ENCODE measurements at regions not wholly inside any gene's neighbourhood (a gene's known extent, or its start where the extent isn't known, plus 50 kb on each side); places are given as distances from the start of the nearest gene placed in this dataset.

GRCh38 chr3:181888234-181888633 is 176.5 kb downstream of the SOX2 start:
- Histone ChIP-seq H3K27me3 (no peaks in the 10 kb centered on the region), H3K36me3 (no peaks in the 10 kb centered on the region), H3K4me1 (peaks cover 13% of the 10 kb centered on the region), H3K9me3 (no peaks in the 10 kb centered on the region), H3K4me3 (no peak overlapping the region), H3K27ac (no peak overlapping the region)
- 61% methylated on average over 3 of the region's 3 CpGs for WGBS
- no peak for DNase-seq (ENCODE audit: low spot score in 2 of 2)
- TF ChIP-seq CTCF (IDR thresholded peaks at IDR 0.05) (no peak), POLR2A (IDR thresholded peaks at IDR 0.05) (no peak), POLR2AphosphoS5 (IDR thresholded peaks at IDR 0.05) (no peak), EP300 (IDR thresholded peaks at IDR 0.05) (no peak)

DNA sequence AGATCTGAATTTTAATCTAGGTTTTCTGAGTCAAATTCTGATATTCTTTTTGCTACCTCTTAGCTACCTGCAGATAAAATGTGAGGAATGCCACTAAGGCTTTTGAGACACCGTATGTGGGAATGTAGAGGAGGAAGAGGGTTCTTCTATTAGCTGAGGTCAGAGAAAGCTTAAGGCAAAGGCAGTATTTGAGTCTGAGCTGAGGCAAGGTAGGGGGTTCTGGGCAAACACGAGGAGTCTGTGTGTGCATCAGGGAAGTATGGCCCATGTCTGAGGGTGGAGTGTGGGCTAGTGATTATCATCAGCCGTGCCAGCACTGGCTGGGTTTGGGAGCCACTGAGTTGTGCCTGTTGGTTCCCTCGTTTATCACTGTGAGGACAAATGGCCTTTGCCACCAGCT is 181.1 kb downstream of the SOX2 start:
- H3K4me3 ChIP-seq, result no peak overlapping the region
- no peaks in the 10 kb centered on the region for H3K36me3 ChIP-seq
- H3K9me3 ChIP-seq, result no peaks in the 10 kb centered on the region
- peaks cover 5% of the 10 kb centered on the region for H3K4me1 ChIP-seq
- DNase-seq (ENCODE audit: low spot score in 2 of 2), result no peak
- H3K27ac ChIP-seq, result no peak overlapping the region
- 54% methylated on average over 4 of the region's 4 CpGs for WGBS
- TF ChIP-seq POLR2AphosphoS5 (IDR thresholded peaks at IDR 0.05) (no peak), POLR2A (IDR thresholded peaks at IDR 0.05) (no peak), CTCF (IDR thresholded peaks at IDR 0.05) (no peak), EP300 (IDR thresholded peaks at IDR 0.05) (no peak)
- no peaks in the 10 kb centered on the region for H3K27me3 ChIP-seq

GRCh38 chr3:181896605-181897004 is 184.9 kb downstream of the SOX2 start:
- Histone ChIP-seq H3K27ac (no peak overlapping the region), H3K27me3 (no peaks in the 10 kb centered on the region), H3K36me3 (no peaks in the 10 kb centered on the region), H3K4me1 (no peaks in the 10 kb centered on the region), H3K4me3 (no peak overlapping the region), H3K9me3 (no peaks in the 10 kb centered on the region)
- 84% methylated on average over 2 of the region's 2 CpGs for WGBS
- no peak for DNase-seq (ENCODE audit: low spot score in 2 of 2)
- TF ChIP-seq EP300 (IDR thresholded peaks at IDR 0.05) (no peak), CTCF (IDR thresholded peaks at IDR 0.05) (no peak), POLR2A (IDR thresholded peaks at IDR 0.05) (no peak), POLR2AphosphoS5 (IDR thresholded peaks at IDR 0.05) (no peak)

- WGBS, result 71% methylated on average over 1 of the region's 1 CpG
- peaks cover 2% of the 10 kb centered on the region for H3K4me1 ChIP-seq
- TF ChIP-seq CTCF (IDR thresholded peaks at IDR 0.05), result no peak
Measured at GRCh38 chr3:181899702-181900101, 188.0 kb downstream of the SOX2 start.

GRCh38 chr3:181901626-181902025 is 189.9 kb downstream of the SOX2 start:
- TF ChIP-seq EP300 (IDR thresholded peaks at IDR 0.05), result no peak
- no peak for TF ChIP-seq POLR2AphosphoS5 (IDR thresholded peaks at IDR 0.05)
- no peak for TF ChIP-seq POLR2A (IDR thresholded peaks at IDR 0.05)
- TF ChIP-seq CTCF (IDR thresholded peaks at IDR 0.05), result no peak
- Histone ChIP-seq H3K27ac (no peak overlapping the region), H3K36me3 (no peaks in the 10 kb centered on the region), H3K9me3 (no peaks in the 10 kb centered on the region), H3K4me3 (no peak overlapping the region), H3K27me3 (no peaks in the 10 kb centered on the region), H3K4me1 (peaks cover 2% of the 10 kb centered on the region)
- 41% methylated on average over 3 of the region's 3 CpGs for WGBS
- DNase-seq (ENCODE audit: low spot score in 2 of 2), result no peak

More at GRCh38 chr3:181899702-181900101, 188.0 kb downstream of the SOX2 start:
- Histone ChIP-seq H3K36me3 (no peaks in the 10 kb centered on the region), H3K9me3 (no peaks in the 10 kb centered on the region), H3K27ac (no peak overlapping the region), H3K4me3 (no peak overlapping the region), H3K27me3 (no peaks in the 10 kb centered on the region)
- no peak for DNase-seq (ENCODE audit: low spot score in 2 of 2)

Measured in suprapubic skin (tissue), 4 donors.